GM18909 (cell line): ENCODE measurements at regions not wholly inside any gene's neighbourhood (a gene's known extent, or its start where the extent isn't known, plus 50 kb on each side); places are given as distances from the start of the nearest gene placed in this dataset.
A peak's percentile ranks its signal among the peaks of the same experiment; 100 is the strongest.

Experiments
- ATAC-seq: cut with Tn5 transposase; IDR thresholded peaks from one replicate; pipeline ENCODE4 v1.9.1; 2021; ENCODE audit warnings: mild to moderate bottlenecking; ENCODE audit not compliant: unreplicated experiment, poor library complexity

- peak; percentile 66 for ATAC-seq
Observed at GRCh38 chr12:58176296-58176869, 235.0 kb downstream of the ATP23 start.

GRCh38 chr12:58177366-58177765 is 236.0 kb downstream of the ATP23 start:
- no peak for ATAC-seq

GRCh38 chr12:58184212-58184611 is 242.8 kb downstream of the ATP23 start:
- no peak for ATAC-seq

- no peak for ATAC-seq
Observed at GRCh38 chr12:58186401-58186800, 245.0 kb downstream of the ATP23 start.

- ATAC-seq = no peak
Observed at GRCh38 chr12:58186914-58187313, 245.5 kb downstream of the ATP23 start.

GRCh38 chr12:58189030-58189429 is 247.7 kb downstream of the ATP23 start:
- no peak for ATAC-seq

GRCh38 chr12:58189893-58190292 is 248.5 kb downstream of the ATP23 start:
- ATAC-seq = no peak

- ATAC-seq = no peak
Observed at GRCh38 chr12:58190618-58191017, 249.3 kb downstream of the ATP23 start.

- ATAC-seq = no peak
Observed at GRCh38 chr12:58196971-58197370, 255.6 kb downstream of the ATP23 start.

GRCh38 chr12:58202933-58203718 is 261.8 kb downstream of the ATP23 start:
- no peak for ATAC-seq

- no peak for ATAC-seq
Observed at GRCh38 chr12:58204071-58204470, 262.7 kb downstream of the ATP23 start.

- no peak for ATAC-seq
Observed at GRCh38 chr12:58206876-58207275, 265.5 kb downstream of the ATP23 start.

GRCh38 chr12:58211211-58211610 is 269.8 kb downstream of the ATP23 start:
- ATAC-seq = no peak

- no peak for ATAC-seq
Observed at GRCh38 chr12:58217130-58217529, 275.8 kb downstream of the ATP23 start.

GRCh38 chr12:58224536-58225105 is 283.3 kb downstream of the ATP23 start:
- ATAC-seq = no peak

- no peak for ATAC-seq
Observed at GRCh38 chr12:58225203-58225877, 284.0 kb downstream of the ATP23 start.

- no peak for ATAC-seq
Observed at GRCh38 chr12:58233886-58234285, 292.5 kb downstream of the ATP23 start.

GRCh38 chr12:58238411-58238810 is 297.0 kb downstream of the ATP23 start:
- no peak for ATAC-seq

GRCh38 chr12:58241099-58241498 is 299.7 kb downstream of the ATP23 start:
- ATAC-seq = no peak

GRCh38 chr12:58242796-58243630 is 301.6 kb downstream of the ATP23 start:
- ATAC-seq = no peak
